Loucy (cell line): ENCODE measurements at regions not wholly inside any gene's neighbourhood (a gene's known extent, or its start where the extent isn't known, plus 50 kb on each side); places are given as distances from the start of the nearest gene placed in this dataset.

Experiments
- H2AFZ ChIP-seq: fragments of 200-600 bp; sonication (generic); 2 replicates; pipeline ENCODE4 v1.6.0; 2016; ENCODE audit warnings: antibody characterized with exemption, mild to moderate bottlenecking, low read length, moderate library complexity
- H3F3A ChIP-seq: fragments of 200-600 bp; 2 replicates; pipeline ENCODE4 v1.6.0; 2016; ENCODE audit warnings: antibody characterized with exemption, low read depth, mild to moderate bottlenecking
- H3K27me3 ChIP-seq: fragments of 200-600 bp; sonication (generic); 2 replicates; pipeline ENCODE4 v1.6.1; 2014; ENCODE audit warnings: low read length, mild to moderate bottlenecking; ENCODE audit not compliant: insufficient read depth, poor library complexity, severe bottlenecking
- H3K36me3 ChIP-seq: fragments of 200-600 bp; sonication (generic); 2 replicates; pipeline ENCODE4 v1.6.1; 2016; ENCODE audit warnings: low read length; ENCODE audit not compliant: insufficient read depth
- H3K4me1 ChIP-seq: fragments of 200-600 bp; sonication (generic); 2 replicates; pipeline ENCODE4 v1.5.1; 2014; ENCODE audit warnings: low read length, mild to moderate bottlenecking; ENCODE audit not compliant: insufficient read depth, poor library complexity, severe bottlenecking
- H3K4me2 ChIP-seq: fragments of 200-600 bp; sonication (generic); 2 replicates; pipeline ENCODE4 v1.6.0; 2014; ENCODE audit warnings: antibody characterized with exemption, low read length, low read depth, mild to moderate bottlenecking; ENCODE audit not compliant: poor library complexity, severe bottlenecking
- H3K4me3 ChIP-seq: fragments of 200-600 bp; sonication (generic); 2 replicates; pipeline ENCODE4 v1.5.1; 2014; ENCODE audit warnings: low read length, mild to moderate bottlenecking, mixed read lengths; ENCODE audit not compliant: poor library complexity, severe bottlenecking
- H3K79me2 ChIP-seq: fragments of 200-600 bp; sonication (generic); 2 replicates; pipeline ENCODE4 v1.6.1; 2014; ENCODE audit warnings: low read length; ENCODE audit not compliant: insufficient read depth
- H3K9ac ChIP-seq: fragments of 200-600 bp; sonication (generic); 2 replicates; pipeline ENCODE4 v1.6.0; 2014; ENCODE audit warnings: mild to moderate bottlenecking, low read depth, low read length, moderate library complexity; ENCODE audit not compliant: poor library complexity, severe bottlenecking
- H3K9me2 ChIP-seq: fragments of 200-600 bp; sonication (generic); replicated peaks from 2 replicates; pipeline ENCODE4 v1.6.1; 2016; ENCODE audit warnings: low read depth, low read length, mixed read lengths
- H3K9me3 ChIP-seq: fragments of 200-600 bp; sonication (generic); 2 replicates; pipeline ENCODE4 v1.6.1; 2014; ENCODE audit warnings: mild to moderate bottlenecking, antibody characterized with exemption, low read length, low read depth; ENCODE audit not compliant: insufficient read depth
- H4K20me1 ChIP-seq: fragments of 200-600 bp; sonication (generic); 2 replicates; pipeline ENCODE4 v1.6.0; 2014; ENCODE audit warnings: antibody characterized with exemption, low read length, mild to moderate bottlenecking; ENCODE audit not compliant: insufficient read depth, poor library complexity, severe bottlenecking
- CTCF ChIP-seq: fragments of 200-600 bp; sonication (generic); conservative IDR thresholded peaks from 2 replicates; pipeline ENCODE4 v1.5.1; 2014; ENCODE audit warnings: mild to moderate bottlenecking, antibody characterized with exemption, low read length
- EZH2phosphoT487 ChIP-seq: fragments of 200-600 bp; IDR thresholded peaks from 2 replicates; pipeline ENCODE4 v1.6.1; 2018; ENCODE audit warnings: antibody characterized with exemption, mild to moderate bottlenecking, moderate library complexity, borderline replicate concordance

DNA sequence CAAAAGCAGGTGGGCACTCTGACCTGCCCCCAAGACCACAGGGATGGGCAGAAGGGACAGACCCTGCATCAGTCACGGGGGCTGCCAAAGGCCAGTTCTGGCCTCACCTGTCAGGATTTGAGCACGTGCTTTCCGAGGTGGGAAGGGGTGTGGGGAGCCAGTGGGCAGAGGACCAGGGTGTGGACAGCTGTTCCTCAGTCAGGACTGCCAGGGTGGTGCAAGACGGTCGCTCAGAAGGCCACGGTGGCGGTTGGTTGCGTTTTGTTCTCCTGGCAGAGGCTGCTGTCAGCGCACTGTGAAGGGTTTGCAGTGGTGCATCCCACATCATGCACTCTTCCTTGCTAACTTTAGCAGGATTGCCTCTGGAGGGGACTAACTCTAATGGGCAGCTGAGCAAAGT, 665.3 kb upstream of the RAB6C start:
- TF ChIP-seq CTCF (no peak), EZH2phosphoT487 (no peak)
- no peaks in the 10 kb centered on the region for H3K4me1 ChIP-seq

GRCh38 chr2:129318581-129319421, 660.7 kb upstream of the RAB6C start:
- no peak overlapping the region for H3K9ac ChIP-seq
- H3K27me3 ChIP-seq = no peaks in the 10 kb centered on the region
- no peak overlapping the region for H3K4me2 ChIP-seq
- H3K36me3 ChIP-seq = no peaks in the 10 kb centered on the region
- H3K9me3 ChIP-seq = no peaks in the 10 kb centered on the region
- H3K4me3 ChIP-seq = no peak overlapping the region
- no peaks in the 10 kb centered on the region for H3K79me2 ChIP-seq
- no peaks in the 10 kb centered on the region for H3K9me2 ChIP-seq
- no peaks in the 10 kb centered on the region for H3F3A ChIP-seq
- TF ChIP-seq EZH2phosphoT487 = no peak
- no peak for TF ChIP-seq CTCF
- H4K20me1 ChIP-seq = no peaks in the 10 kb centered on the region
- H2AFZ ChIP-seq = no peak overlapping the region
- H3K4me1 ChIP-seq = no peaks in the 10 kb centered on the region

More for the DNA sequence above, 665.3 kb upstream of the RAB6C start:
- Histone ChIP-seq H3K27me3 (no peaks in the 10 kb centered on the region), H3K9me3 (no peaks in the 10 kb centered on the region), H3K4me2 (no peak overlapping the region), H3K79me2 (no peaks in the 10 kb centered on the region), H3K9me2 (no peaks in the 10 kb centered on the region), H3K4me3 (no peak overlapping the region), H3F3A (no peaks in the 10 kb centered on the region), H4K20me1 (no peaks in the 10 kb centered on the region), H2AFZ (no peak overlapping the region), H3K36me3 (no peaks in the 10 kb centered on the region), H3K9ac (no peak overlapping the region)

- Histone ChIP-seq H2AFZ (no peak overlapping the region), H4K20me1 (no peaks in the 10 kb centered on the region), H3K4me2 (no peak overlapping the region), H3K9ac (no peak overlapping the region), H3K4me1 (no peaks in the 10 kb centered on the region), H3K79me2 (no peaks in the 10 kb centered on the region), H3K27me3 (no peaks in the 10 kb centered on the region), H3K9me3 (no peaks in the 10 kb centered on the region), H3K9me2 (no peaks in the 10 kb centered on the region), H3K4me3 (no peak overlapping the region), H3F3A (no peaks in the 10 kb centered on the region), H3K36me3 (no peaks in the 10 kb centered on the region)
- TF ChIP-seq CTCF (no peak), EZH2phosphoT487 (no peak)
Observed at GRCh38 chr2:129319422-129319717, 660.1 kb upstream of the RAB6C start.
